HepG2 (cell line): ENCODE measurements at regions not wholly inside any gene's neighbourhood (a gene's known extent, or its start where the extent isn't known, plus 50 kb on each side); places are given as distances from the start of the nearest gene placed in this dataset.

Experiments
- EEA1 ChIP-seq: sonication (generic); formaldehyde crosslinking; IDR thresholded peaks from 2 replicates; pipeline ENCODE4 v1.5.1; 2020; ENCODE audit warnings: mild to moderate bottlenecking, missing genetic modification reagents, borderline replicate concordance
- FOXO1 ChIP-seq: sonication (generic); formaldehyde crosslinking; IDR thresholded peaks from 2 replicates; pipeline ENCODE4 v1.4.0; 2020; ENCODE audit warnings: missing genetic modification reagents
- GMEB1 ChIP-seq: sonication (generic); formaldehyde crosslinking; IDR thresholded peaks from 2 replicates; pipeline ENCODE4 v1.5.1; 2020; ENCODE audit warnings: missing genetic modification reagents, mild to moderate bottlenecking, borderline replicate concordance
- GPN1 ChIP-seq: sonication (generic); formaldehyde crosslinking; IDR thresholded peaks from 2 replicates; pipeline ENCODE4 v1.5.1; 2020; ENCODE audit warnings: missing genetic modification reagents, borderline replicate concordance
- HCFC1 ChIP-seq: fragments of 150-350 bp; IDR thresholded peaks from 2 replicates; pipeline ENCODE4 v1.6.1; 2014; ENCODE audit warnings: low read depth, low read length
- HDAC1 ChIP-seq: sonication (generic); formaldehyde crosslinking; IDR thresholded peaks from 2 replicates; pipeline ENCODE4 v1.5.1; 2020; ENCODE audit warnings: mild to moderate bottlenecking, missing genetic modification reagents
- HOXA3 ChIP-seq: sonication (generic); formaldehyde crosslinking; IDR thresholded peaks from 2 replicates; pipeline ENCODE4 v1.5.0; 2020; ENCODE audit warnings: missing genetic modification reagents
- ISL2 ChIP-seq: sonication (generic); formaldehyde crosslinking; IDR thresholded peaks from 2 replicates; pipeline ENCODE4 v1.5.0; 2020; ENCODE audit warnings: missing genetic modification reagents
- ISX ChIP-seq: sonication (generic); formaldehyde crosslinking; conservative IDR thresholded peaks from 2 replicates; pipeline ENCODE4 v1.5.0; 2020; ENCODE audit warnings: missing genetic modification reagents
- JUNB ChIP-seq: sonication (generic); formaldehyde crosslinking; IDR thresholded peaks from 2 replicates; pipeline ENCODE4 v1.8.0; 2022; ENCODE audit warnings: missing genetic modification reagents, mild to moderate bottlenecking, borderline replicate concordance
- KAT8 ChIP-seq: IDR thresholded peaks from 2 replicates; pipeline ENCODE4 v1.6.1; 2016; ENCODE audit warnings: missing genetic modification reagents, missing compliant biosample characterization
- KDM2A ChIP-seq: sonication (generic); formaldehyde crosslinking; IDR thresholded peaks from 2 replicates; pipeline ENCODE4 v1.4.0; 2020; ENCODE audit warnings: low read depth, missing genetic modification reagents, borderline replicate concordance
- PAF1 ChIP-seq: IDR thresholded peaks from 2 replicates; pipeline ENCODE4 v1.6.1; 2016; ENCODE audit warnings: missing genetic modification reagents, missing compliant biosample characterization
- RELA ChIP-seq: sonication (generic); formaldehyde crosslinking; IDR thresholded peaks from 2 replicates; pipeline ENCODE4 v1.4.0; 2020; ENCODE audit warnings: missing genetic modification reagents
- SP5 ChIP-seq: IDR thresholded peaks from 2 replicates; pipeline ENCODE4 v1.6.1; 2016; ENCODE audit warnings: low read depth, borderline replicate concordance
- SPEN ChIP-seq: sonication (generic); formaldehyde crosslinking; IDR thresholded peaks from 2 replicates; pipeline ENCODE4 v1.5.1; 2020; ENCODE audit warnings: low read depth, mild to moderate bottlenecking, missing genetic modification reagents
- TBP ChIP-seq: sonication (generic); formaldehyde crosslinking; IDR thresholded peaks from 2 replicates; pipeline ENCODE4 v1.5.0; 2020; ENCODE audit warnings: missing genetic modification reagents
- TOE1 ChIP-seq: sonication (generic); formaldehyde crosslinking; IDR thresholded peaks from 2 replicates; pipeline ENCODE4 v1.4.0; 2020; ENCODE audit warnings: mild to moderate bottlenecking, missing genetic modification reagents
- ZBTB25 ChIP-seq: IDR thresholded peaks from 2 replicates; pipeline ENCODE4 v1.6.1; 2018; ENCODE audit warnings: missing genetic modification reagents
- ZNF17 ChIP-seq: sonication (generic); formaldehyde crosslinking; IDR thresholded peaks from 2 replicates; pipeline ENCODE4 v1.5.0; 2020; ENCODE audit warnings: mild to moderate bottlenecking, missing genetic modification reagents
- ZNF350 ChIP-seq: sonication (generic); formaldehyde crosslinking; IDR thresholded peaks from 2 replicates; pipeline ENCODE4 v1.4.0; 2020; ENCODE audit warnings: mild to moderate bottlenecking, low read depth, missing genetic modification reagents, borderline replicate concordance
- ZNF589 ChIP-seq: sonication (generic); formaldehyde crosslinking; conservative IDR thresholded peaks from 2 replicates; pipeline ENCODE4 v1.8.0; 2022; ENCODE audit warnings: mild to moderate bottlenecking, moderate library complexity, missing genetic modification reagents
- ZNF672 ChIP-seq: sonication (generic); formaldehyde crosslinking; IDR thresholded peaks from 2 replicates; pipeline ENCODE4 v1.8.1; 2022; ENCODE audit warnings: missing genetic modification reagents
- ZNF749 ChIP-seq: sonication (generic); formaldehyde crosslinking; IDR thresholded peaks from 2 replicates; pipeline ENCODE4 v1.8.0; 2022; ENCODE audit warnings: mild to moderate bottlenecking, missing genetic modification reagents, moderate library complexity, borderline replicate concordance
- ZNF772 ChIP-seq: sonication (generic); formaldehyde crosslinking; IDR thresholded peaks from 2 replicates; pipeline ENCODE4 v1.5.0; 2020; ENCODE audit warnings: mild to moderate bottlenecking, missing genetic modification reagents
- ZNF781 ChIP-seq: sonication (generic); formaldehyde crosslinking; IDR thresholded peaks from 2 replicates; pipeline ENCODE4 v1.5.1; 2020; ENCODE audit warnings: borderline replicate concordance, mild to moderate bottlenecking, missing genetic modification reagents; ENCODE audit errors: not compliant biosample characterization
- TF ChIP-seq, protein P1 (sequence below): sonication (generic); formaldehyde crosslinking; IDR thresholded peaks from 2 replicates; pipeline ENCODE4 v1.4.0; 2020; ENCODE audit warnings: missing genetic modification reagents
- TF ChIP-seq, protein P2 (sequence below): sonication (generic); formaldehyde crosslinking; IDR thresholded peaks from 2 replicates; pipeline ENCODE4 v1.8.1; 2023; ENCODE audit warnings: mild to moderate bottlenecking, moderate library complexity, missing genetic modification reagents

DNA sequence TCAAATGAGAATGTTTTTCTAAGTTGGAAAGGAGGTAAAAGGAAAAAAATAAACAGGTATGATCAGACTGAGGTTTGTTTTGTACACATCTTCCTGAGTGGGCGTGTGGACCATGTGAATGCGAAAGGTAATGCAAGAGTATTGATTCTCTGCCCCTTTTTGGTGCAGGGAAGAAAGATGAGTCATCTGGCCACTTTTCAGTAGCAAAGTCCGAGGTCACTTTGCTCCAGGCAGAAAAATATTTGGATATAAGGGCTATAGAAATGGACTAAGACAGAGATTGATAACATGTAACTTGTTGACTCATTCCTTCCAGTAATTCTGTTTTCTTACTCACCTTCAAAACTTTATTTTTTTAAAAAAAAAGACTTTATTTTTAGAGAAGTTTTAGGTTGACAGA, 130.5 kb downstream of the DSEL start (continued):
- no peak for TF ChIP-seq ZNF350
- peak; percentile 89 for TF ChIP-seq FOXO1 (CRISPR knock-in tag)
- peak; percentile 79 for TF ChIP-seq JUNB (CRISPR knock-in tag)
- TF ChIP-seq GMEB1 (CRISPR knock-in tag) = no peak
- TF ChIP-seq SP5 (CRISPR knock-in tag) = peak; percentile 33; the same call in 1 of the 2 replicates
- no peak for TF ChIP-seq TBP (CRISPR knock-in tag)
- TF ChIP-seq KAT8 (CRISPR knock-in tag) = no peak
- TF ChIP-seq ZNF772 (CRISPR knock-in tag) = no peak
- TF ChIP-seq HOXA3 (CRISPR knock-in tag) = no peak
- no peak for TF ChIP-seq ZNF781 (CRISPR knock-in tag)
- peak; percentile 69 for TF ChIP-seq HDAC1 (CRISPR knock-in tag)
- TF ChIP-seq, protein P1, sequence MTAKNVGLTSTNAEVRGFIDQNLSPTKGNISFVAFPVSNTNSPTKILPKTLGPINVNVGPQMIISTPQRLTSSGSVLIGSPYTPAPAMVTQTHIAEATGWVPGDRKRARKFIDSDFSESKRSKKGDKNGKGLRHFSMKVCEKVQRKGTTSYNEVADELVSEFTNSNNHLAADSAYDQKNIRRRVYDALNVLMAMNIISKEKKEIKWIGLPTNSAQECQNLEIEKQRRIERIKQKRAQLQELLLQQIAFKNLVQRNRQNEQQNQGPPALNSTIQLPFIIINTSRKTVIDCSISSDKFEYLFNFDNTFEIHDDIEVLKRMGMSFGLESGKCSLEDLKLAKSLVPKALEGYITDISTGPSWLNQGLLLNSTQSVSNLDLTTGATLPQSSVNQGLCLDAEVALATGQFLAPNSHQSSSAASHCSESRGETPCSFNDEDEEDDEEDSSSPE = no peak
- no peak for TF ChIP-seq PAF1 (CRISPR knock-in tag)
- no peak for TF ChIP-seq SPEN
- TF ChIP-seq HCFC1 = no peak
- TF ChIP-seq GPN1 (CRISPR knock-in tag) = no peak
- peak; percentile 54; the same call in 1 of the 2 replicates for TF ChIP-seq ISL2 (CRISPR knock-in tag)
- TF ChIP-seq, protein P2, sequence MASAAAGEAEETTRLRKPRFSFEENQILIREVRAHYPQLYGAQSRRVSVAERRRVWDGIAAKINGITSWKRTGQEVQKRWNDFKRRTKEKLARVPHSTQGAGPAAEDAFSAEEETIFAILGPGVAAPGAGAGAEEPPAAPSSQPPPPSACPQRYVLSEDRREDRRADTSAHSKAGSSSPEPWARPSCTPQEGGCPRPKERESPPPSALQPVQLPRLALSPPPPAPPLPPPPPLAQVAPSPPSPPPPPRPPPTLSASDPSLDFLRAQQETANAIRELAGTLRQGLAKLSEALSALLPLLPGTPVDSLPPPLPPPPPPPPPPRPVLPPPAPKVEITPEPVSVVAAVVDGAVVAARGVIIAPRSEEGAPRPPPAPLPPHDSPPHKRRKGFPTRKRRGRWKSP (CRISPR knock-in tag) = no peak
- no peak for TF ChIP-seq ZNF672 (CRISPR knock-in tag)
- no peak for TF ChIP-seq ZBTB25 (CRISPR knock-in tag)
- no peak for TF ChIP-seq ISX
- TF ChIP-seq KDM2A (CRISPR knock-in tag) = no peak
- TF ChIP-seq EEA1 = no peak
- TF ChIP-seq ZNF17 = no peak
- no peak for TF ChIP-seq RELA
- no peak for TF ChIP-seq ZNF589 (CRISPR knock-in tag)
- TF ChIP-seq TOE1 (CRISPR knock-in tag) = no peak
- TF ChIP-seq ZNF749 (CRISPR knock-in tag) = no peak
